ENCODE measurements at regions not wholly inside any gene's neighbourhood (a gene's known extent, or its start where the extent isn't known, plus 50 kb on each side); places are given as distances from the start of the nearest gene placed in this dataset.
"Not testable (repeated sequence)": the region's sequence is repeated elsewhere in the genome, so short reads cannot be mapped to it uniquely, and the experiment has no call there.

DNA sequence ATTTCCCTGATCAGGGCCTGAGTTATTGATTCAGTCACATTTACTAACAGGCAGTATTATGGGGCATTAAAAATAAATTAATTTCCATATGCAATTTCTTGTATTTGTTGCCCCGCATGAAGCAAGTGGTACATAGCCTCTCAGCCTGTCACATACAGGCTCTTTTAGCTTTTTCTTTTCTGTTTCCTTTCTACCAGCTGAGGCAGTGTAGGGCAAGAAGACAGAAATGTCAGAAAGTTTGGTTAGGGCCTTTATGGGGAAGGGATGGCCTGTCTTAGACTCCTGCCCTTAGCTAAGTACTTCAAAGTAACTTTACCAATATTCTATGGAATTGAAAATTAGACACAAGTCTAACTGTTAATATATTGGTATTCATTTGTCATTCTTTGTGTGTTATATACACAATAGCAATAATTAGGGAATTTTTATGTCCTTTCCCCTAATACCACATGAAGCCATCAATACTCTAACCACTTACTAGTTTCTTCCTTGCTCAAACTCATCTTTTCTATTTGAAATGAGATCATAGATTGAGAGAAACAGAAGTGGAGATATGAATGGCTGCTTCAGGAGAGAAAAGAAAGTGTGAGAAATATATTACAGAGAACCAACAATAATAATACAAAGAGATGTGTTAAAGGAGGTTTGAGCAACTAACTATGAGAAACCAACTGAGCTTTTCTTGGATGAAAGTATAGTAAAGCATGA is 669.6 kb downstream of the PCDH17 start:
- no peak overlapping the region for H3K9ac ChIP-seq (ENCODE audit: low read length)
- no peak overlapping the region for H3K27ac ChIP-seq (ENCODE audit: low read length)
- H3K27me3 ChIP-seq (ENCODE audit: control insufficient read depth, insufficient read depth, low read length): no peaks in the 10 kb centered on the region
- H3K4me3 ChIP-seq (ENCODE audit: low read length): no peak overlapping the region
- H3K4me1 ChIP-seq (ENCODE audit: control insufficient read depth, low read depth, low read length): no peaks in the 10 kb centered on the region
- H3K9me3 ChIP-seq (ENCODE audit: control insufficient read depth, low read depth, low read length): no peaks in the 10 kb centered on the region
- no peaks in the 10 kb centered on the region for H3K36me3 ChIP-seq (ENCODE audit: control insufficient read depth, low read depth, low read length)

GRCh38 chr13:58302349-58302748 is 670.8 kb downstream of the PCDH17 start:
- Histone ChIP-seq H3K27me3 (ENCODE audit: control insufficient read depth, insufficient read depth, low read length) (no peaks in the 10 kb centered on the region), H3K9me3 (ENCODE audit: control insufficient read depth, low read depth, low read length) (no peaks in the 10 kb centered on the region), H3K27ac (ENCODE audit: low read length) (no peak overlapping the region), H3K36me3 (ENCODE audit: control insufficient read depth, low read depth, low read length) (no peaks in the 10 kb centered on the region), H3K4me1 (ENCODE audit: control insufficient read depth, low read depth, low read length) (peaks cover 7% of the 10 kb centered on the region), H3K9ac (ENCODE audit: low read length) (no peak overlapping the region), H3K4me3 (ENCODE audit: low read length) (no peak overlapping the region)

DNA sequence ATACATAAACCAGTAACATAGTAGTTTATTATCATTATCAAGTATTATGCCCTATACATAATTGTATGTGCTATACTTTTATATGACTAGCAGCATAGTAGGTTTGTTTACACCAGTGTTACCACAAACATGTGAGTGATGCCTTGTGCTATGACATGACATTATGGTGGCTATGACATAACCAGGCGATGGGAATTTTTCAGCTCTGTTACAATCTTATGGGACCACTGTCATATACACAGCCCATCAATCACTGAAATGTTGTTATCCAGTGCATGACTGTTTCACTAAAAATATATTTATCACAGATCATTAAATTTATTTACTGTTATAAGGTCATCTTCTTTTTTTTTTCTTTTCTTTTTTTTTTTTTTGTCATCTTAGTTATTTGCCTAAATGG is 674.5 kb downstream of the PCDH17 start:
- Histone ChIP-seq H3K4me3 (ENCODE audit: low read length) (no peak overlapping the region), H3K9ac (ENCODE audit: low read length) (no peak overlapping the region), H3K4me1 (ENCODE audit: control insufficient read depth, low read depth, low read length) (peaks cover 11% of the 10 kb centered on the region), H3K27ac (ENCODE audit: low read length) (no peak overlapping the region), H3K9me3 (ENCODE audit: control insufficient read depth, low read depth, low read length) (no peaks in the 10 kb centered on the region), H3K36me3 (ENCODE audit: control insufficient read depth, low read depth, low read length) (no peaks in the 10 kb centered on the region), H3K27me3 (ENCODE audit: control insufficient read depth, insufficient read depth, low read length) (no peaks in the 10 kb centered on the region)

DNA sequence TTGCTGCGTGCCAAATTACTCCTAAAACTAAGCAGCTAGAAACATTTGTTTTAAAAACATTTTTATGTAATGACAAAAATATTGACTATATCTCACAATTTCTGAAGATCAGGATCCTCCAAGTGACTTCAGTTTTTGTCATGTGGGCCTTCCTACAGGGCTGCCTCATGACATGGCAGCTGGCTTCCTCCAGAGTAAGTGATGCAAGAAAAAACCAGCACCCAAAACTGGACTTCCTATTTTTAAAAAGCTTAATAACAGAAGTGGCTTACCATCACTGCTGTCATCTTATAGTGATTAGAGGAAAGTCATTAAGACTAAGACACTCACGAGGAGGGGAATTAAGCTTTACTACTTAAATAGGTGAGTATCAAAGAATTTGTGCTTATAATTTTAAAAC is 681.7 kb downstream of the PCDH17 start:
- Histone ChIP-seq H3K9ac (ENCODE audit: low read length) (no peak overlapping the region), H3K9me3 (ENCODE audit: control insufficient read depth, low read depth, low read length) (no peaks in the 10 kb centered on the region), H3K27me3 (ENCODE audit: control insufficient read depth, insufficient read depth, low read length) (no peaks in the 10 kb centered on the region), H3K4me1 (ENCODE audit: control insufficient read depth, low read depth, low read length) (peaks cover 3% of the 10 kb centered on the region), H3K4me3 (ENCODE audit: low read length) (no peak overlapping the region), H3K36me3 (ENCODE audit: control insufficient read depth, low read depth, low read length) (no peaks in the 10 kb centered on the region), H3K27ac (ENCODE audit: low read length) (no peak overlapping the region)

- no peak overlapping the region for H3K27ac ChIP-seq (ENCODE audit: low read length)
- no peaks in the 10 kb centered on the region for H3K36me3 ChIP-seq (ENCODE audit: control insufficient read depth, low read depth, low read length)
- no peak overlapping the region for H3K4me3 ChIP-seq (ENCODE audit: low read length)
- no peak overlapping the region for H3K9ac ChIP-seq (ENCODE audit: low read length)
- H3K9me3 ChIP-seq (ENCODE audit: control insufficient read depth, low read depth, low read length): no peaks in the 10 kb centered on the region
- H3K4me1 ChIP-seq (ENCODE audit: control insufficient read depth, low read depth, low read length): no peaks in the 10 kb centered on the region
- H3K27me3 ChIP-seq (ENCODE audit: control insufficient read depth, insufficient read depth, low read length): no peaks in the 10 kb centered on the region
These were observed 687.1 kb downstream of the PCDH17 start for GRCh38 chr13:58318495-58319167.

DNA sequence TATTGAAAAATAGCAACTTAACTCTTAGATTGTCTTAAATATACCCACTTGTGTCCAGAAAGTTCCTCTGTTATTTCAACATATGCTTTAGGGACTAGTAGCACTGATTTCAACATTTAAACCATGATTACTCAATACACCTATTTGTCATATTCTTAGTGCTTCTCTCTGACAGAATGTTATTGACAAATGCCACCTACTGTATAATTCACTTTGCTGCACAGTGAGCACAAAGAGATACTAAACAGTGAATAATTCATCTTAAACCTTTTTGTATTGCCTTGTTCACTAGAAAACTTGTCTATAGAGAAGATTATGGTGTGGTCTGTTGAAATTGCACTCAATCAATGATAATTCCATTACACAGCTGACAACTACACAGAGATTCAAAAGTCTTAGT is 692.6 kb downstream of the PCDH17 start:
- H3K27me3 ChIP-seq (ENCODE audit: control insufficient read depth, insufficient read depth, low read length): no peaks in the 10 kb centered on the region
- no peak overlapping the region for H3K9ac ChIP-seq (ENCODE audit: low read length)
- no peaks in the 10 kb centered on the region for H3K9me3 ChIP-seq (ENCODE audit: control insufficient read depth, low read depth, low read length)
- no peak overlapping the region for H3K4me3 ChIP-seq (ENCODE audit: low read length)
- H3K4me1 ChIP-seq (ENCODE audit: control insufficient read depth, low read depth, low read length): no peaks in the 10 kb centered on the region
- no peak overlapping the region for H3K27ac ChIP-seq (ENCODE audit: low read length)
- no peaks in the 10 kb centered on the region for H3K36me3 ChIP-seq (ENCODE audit: control insufficient read depth, low read depth, low read length)

- no peaks in the 10 kb centered on the region for H3K36me3 ChIP-seq (ENCODE audit: control insufficient read depth, low read depth, low read length)
- H3K9ac ChIP-seq (ENCODE audit: low read length): no peak overlapping the region
- H3K27me3 ChIP-seq (ENCODE audit: control insufficient read depth, insufficient read depth, low read length): no peaks in the 10 kb centered on the region
- H3K9me3 ChIP-seq (ENCODE audit: control insufficient read depth, low read depth, low read length): no peaks in the 10 kb centered on the region
- H3K4me1 ChIP-seq (ENCODE audit: control insufficient read depth, low read depth, low read length): no peaks in the 10 kb centered on the region
- H3K27ac ChIP-seq (ENCODE audit: low read length): no peak overlapping the region
- H3K4me3 ChIP-seq (ENCODE audit: low read length): no peak overlapping the region
These were observed 698.2 kb downstream of the PCDH17 start for GRCh38 chr13:58329746-58330145.

DNA sequence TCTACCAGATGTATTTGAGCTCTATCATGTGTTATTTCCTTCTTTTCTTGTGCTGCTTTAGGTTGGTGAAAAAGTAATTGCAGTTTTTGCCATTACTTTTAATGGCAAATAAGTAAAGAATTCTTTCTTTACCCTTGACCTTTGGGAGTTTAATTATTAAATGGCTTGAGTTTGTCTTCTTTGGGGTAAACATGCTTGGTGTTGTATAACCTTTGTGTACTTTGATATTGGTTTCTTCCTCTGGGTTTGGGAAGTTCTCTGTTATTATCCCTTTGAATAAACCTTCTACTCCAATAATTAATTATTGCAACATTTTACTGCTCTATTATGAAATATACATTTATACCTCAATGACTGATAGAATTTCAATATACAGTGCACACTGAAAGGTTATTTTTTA is 709.4 kb downstream of the PCDH17 start:
- H3K27ac ChIP-seq (ENCODE audit: low read length): no peak overlapping the region
- no peaks in the 10 kb centered on the region for H3K9me3 ChIP-seq (ENCODE audit: control insufficient read depth, low read depth, low read length)
- no peaks in the 10 kb centered on the region for H3K4me1 ChIP-seq (ENCODE audit: control insufficient read depth, low read depth, low read length)
- no peak overlapping the region for H3K9ac ChIP-seq (ENCODE audit: low read length)
- no peaks in the 10 kb centered on the region for H3K36me3 ChIP-seq (ENCODE audit: control insufficient read depth, low read depth, low read length)
- no peak overlapping the region for H3K4me3 ChIP-seq (ENCODE audit: low read length)
- H3K27me3 ChIP-seq (ENCODE audit: control insufficient read depth, insufficient read depth, low read length): no peaks in the 10 kb centered on the region

DNA sequence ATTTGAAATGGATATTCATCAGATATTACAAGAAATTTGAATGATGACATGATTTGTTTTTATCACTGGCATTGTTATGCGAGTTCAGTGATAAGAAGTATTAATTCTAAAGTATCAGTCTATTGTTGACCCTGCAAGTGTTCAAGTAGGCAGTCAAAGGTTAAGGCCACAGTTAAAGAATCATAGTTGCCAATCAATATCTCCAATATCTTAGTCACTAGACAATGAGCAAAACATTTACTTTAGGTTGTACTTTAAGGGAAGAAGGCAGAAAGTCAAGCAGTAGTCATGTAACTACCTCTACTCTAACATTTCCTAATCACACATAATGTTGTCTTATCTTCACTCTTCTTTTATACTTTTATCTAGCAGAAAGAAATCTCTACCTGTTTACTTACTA is 709.8 kb downstream of the PCDH17 start:
- no peaks in the 10 kb centered on the region for H3K9me3 ChIP-seq (ENCODE audit: control insufficient read depth, low read depth, low read length)
- no peaks in the 10 kb centered on the region for H3K4me1 ChIP-seq (ENCODE audit: control insufficient read depth, low read depth, low read length)
- H3K27me3 ChIP-seq (ENCODE audit: control insufficient read depth, insufficient read depth, low read length): no peaks in the 10 kb centered on the region
- H3K4me3 ChIP-seq (ENCODE audit: low read length): no peak overlapping the region
- no peaks in the 10 kb centered on the region for H3K36me3 ChIP-seq (ENCODE audit: control insufficient read depth, low read depth, low read length)
- no peak overlapping the region for H3K9ac ChIP-seq (ENCODE audit: low read length)
- no peak overlapping the region for H3K27ac ChIP-seq (ENCODE audit: low read length)

DNA sequence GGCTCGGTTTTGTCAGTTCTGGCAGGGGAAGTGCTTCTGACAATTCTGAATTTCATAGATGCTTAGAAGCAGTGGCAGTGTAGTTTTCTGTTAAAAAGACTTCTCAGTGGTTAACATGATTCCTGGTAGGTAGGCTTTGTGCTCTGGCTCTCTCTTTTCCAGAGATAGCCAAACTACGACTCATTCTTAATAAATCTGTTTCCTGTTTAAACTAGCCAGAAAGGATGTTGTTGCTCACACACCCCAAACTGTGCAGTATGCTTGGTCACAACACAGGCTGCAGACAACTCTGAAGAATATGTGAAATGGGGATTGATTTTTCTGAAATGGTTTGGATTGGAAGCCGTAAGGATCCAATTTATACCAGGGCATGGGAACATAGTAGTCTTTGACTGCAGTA is 711.5 kb downstream of the PCDH17 start:
- no peak overlapping the region for H3K27ac ChIP-seq (ENCODE audit: low read length)
- H3K9me3 ChIP-seq (ENCODE audit: control insufficient read depth, low read depth, low read length): no peaks in the 10 kb centered on the region
- no peaks in the 10 kb centered on the region for H3K4me1 ChIP-seq (ENCODE audit: control insufficient read depth, low read depth, low read length)
- no peak overlapping the region for H3K9ac ChIP-seq (ENCODE audit: low read length)
- no peaks in the 10 kb centered on the region for H3K36me3 ChIP-seq (ENCODE audit: control insufficient read depth, low read depth, low read length)
- H3K4me3 ChIP-seq (ENCODE audit: low read length): no peak overlapping the region
- no peaks in the 10 kb centered on the region for H3K27me3 ChIP-seq (ENCODE audit: control insufficient read depth, insufficient read depth, low read length)

GRCh38 chr13:58352100-58352499 is 720.6 kb downstream of the PCDH17 start:
- H3K4me1 ChIP-seq (ENCODE audit: control insufficient read depth, low read depth, low read length); H3K27me3 ChIP-seq (ENCODE audit: control insufficient read depth, insufficient read depth, low read length); H3K4me3 ChIP-seq (ENCODE audit: low read length); H3K27ac ChIP-seq (ENCODE audit: low read length); H3K9ac ChIP-seq (ENCODE audit: low read length); H3K9me3 ChIP-seq (ENCODE audit: control insufficient read depth, low read depth, low read length); H3K36me3 ChIP-seq (ENCODE audit: control insufficient read depth, low read depth, low read length): not testable (repeated sequence)

DNA sequence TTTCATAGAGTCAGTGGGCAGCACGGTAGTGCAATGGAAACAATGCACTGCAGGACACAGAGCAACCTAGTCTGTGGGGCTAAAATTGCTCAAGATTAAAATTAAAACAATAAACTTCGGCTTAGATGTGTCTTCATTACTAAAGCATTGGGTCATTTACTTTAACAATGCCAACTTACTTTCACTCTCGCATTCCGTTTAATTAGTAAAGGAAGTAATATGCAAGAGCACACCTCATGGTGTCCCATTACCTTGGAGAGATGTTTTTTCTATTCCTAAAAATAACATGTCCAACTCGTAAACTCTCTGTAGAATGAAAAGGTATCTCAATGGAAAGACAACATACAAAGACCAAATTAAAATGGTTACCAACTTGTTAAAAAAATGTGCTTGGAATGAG is 738.4 kb downstream of the PCDH17 start:
- no peaks in the 10 kb centered on the region for H3K4me1 ChIP-seq (ENCODE audit: control insufficient read depth, low read depth, low read length)
- H3K27me3 ChIP-seq (ENCODE audit: control insufficient read depth, insufficient read depth, low read length): no peaks in the 10 kb centered on the region
- no peak overlapping the region for H3K9ac ChIP-seq (ENCODE audit: low read length)
- H3K4me3 ChIP-seq (ENCODE audit: low read length): no peak overlapping the region
- no peaks in the 10 kb centered on the region for H3K36me3 ChIP-seq (ENCODE audit: control insufficient read depth, low read depth, low read length)
- H3K27ac ChIP-seq (ENCODE audit: low read length): no peak overlapping the region
- H3K9me3 ChIP-seq (ENCODE audit: control insufficient read depth, low read depth, low read length): no peaks in the 10 kb centered on the region

All from iPS-18a (cell line).